HepG2 (cell line): ENCODE measurements at regions not wholly inside any gene's neighbourhood (a gene's known extent, or its start where the extent isn't known, plus 50 kb on each side); places are given as distances from the start of the nearest gene placed in this dataset.

ENCODE experiments used
- BRCA1 ChIP-seq: sonication (generic); formaldehyde crosslinking; IDR thresholded peaks from 2 replicates; pipeline ENCODE4 v1.4.0; 2020; ENCODE audit warnings: missing genetic modification reagents
- DMTF1 ChIP-seq: sonication (generic); formaldehyde crosslinking; IDR thresholded peaks from 2 replicates; pipeline ENCODE4 v1.4.0; 2020; ENCODE audit warnings: mild to moderate bottlenecking, missing genetic modification reagents
- ETV6 ChIP-seq: sonication (generic); formaldehyde crosslinking; conservative IDR thresholded peaks from 2 replicates; pipeline ENCODE4 v1.4.0; 2020; ENCODE audit warnings: missing genetic modification reagents
- FOXP1 ChIP-seq, 2 experiments: fragments of 450-650 bp in 1 of 2; IDR thresholded peaks; 2 replicates each; pipeline ENCODE4 v1.6.1; 2017 to 2018; ENCODE audit warnings: antibody characterized with exemption in 1 of 2
- FOXP4 ChIP-seq: sonication (generic); formaldehyde crosslinking; IDR thresholded peaks from 2 replicates; pipeline ENCODE4 v1.4.0; 2020; ENCODE audit warnings: missing genetic modification reagents
- HDAC6 ChIP-seq: fragments of 200-600 bp; sonication (generic); IDR thresholded peaks from 2 replicates; pipeline ENCODE4 v1.7.0; 2017; ENCODE audit warnings: mild to moderate bottlenecking, antibody characterized with exemption, low read length, low read depth
- JUNB ChIP-seq: sonication (generic); formaldehyde crosslinking; IDR thresholded peaks from 2 replicates; pipeline ENCODE4 v1.8.0; 2022; ENCODE audit warnings: missing genetic modification reagents, mild to moderate bottlenecking, borderline replicate concordance
- RXRA ChIP-seq: sonication (generic); formaldehyde crosslinking; IDR thresholded peaks from 2 replicates; pipeline ENCODE4 v1.5.1; 2020; ENCODE audit warnings: missing genetic modification reagents
- SP2 ChIP-seq: sonication (generic); formaldehyde crosslinking; IDR thresholded peaks from 2 replicates; pipeline ENCODE4 v1.5.1; 2020; ENCODE audit warnings: mild to moderate bottlenecking, missing genetic modification reagents
- TCF7 ChIP-seq: sonication (generic); IDR thresholded peaks from 2 replicates; pipeline ENCODE4 v1.6.1; 2016; ENCODE audit warnings: antibody characterized with exemption, low read depth
- THYN1 ChIP-seq: sonication (generic); formaldehyde crosslinking; IDR thresholded peaks from 2 replicates; pipeline ENCODE4 v1.8.1; 2023; ENCODE audit warnings: low read depth, mild to moderate bottlenecking, moderate library complexity, missing genetic modification reagents, borderline replicate concordance
- U2AF1 ChIP-seq: fragments of 200-400 bp; formaldehyde crosslinking; optimal IDR thresholded peaks from 2 replicates; pipeline ENCODE3; 2017; ENCODE audit warnings: mild to moderate bottlenecking, low read depth, low read length
- ZHX2 ChIP-seq, 2 experiments: sonication (generic) in 1 of 2; formaldehyde crosslinking in 1 of 2; IDR thresholded peaks; 2 replicates each; pipeline versions ENCODE4 v1.6.1 to v1.9.0; 2014 to 2022; ENCODE audit warnings: antibody characterized with exemption in 1 of 2, borderline replicate concordance in 1 of 2, inconsistent platforms in 1 of 2, low read depth in 1 of 2, missing genetic modification reagents in 1 of 2
- ZMYM4 ChIP-seq: sonication (generic); formaldehyde crosslinking; IDR thresholded peaks from 2 replicates; pipeline ENCODE4 v1.8.1; 2023; ENCODE audit warnings: mild to moderate bottlenecking, missing genetic modification reagents
- ZNF547 ChIP-seq: sonication (generic); formaldehyde crosslinking; IDR thresholded peaks from 2 replicates; pipeline ENCODE4 v1.5.1; 2020; ENCODE audit warnings: mild to moderate bottlenecking, missing genetic modification reagents
- ZNF782 ChIP-seq: sonication (generic); formaldehyde crosslinking; IDR thresholded peaks from 2 replicates; pipeline ENCODE4 v1.4.0; 2020; ENCODE audit warnings: missing genetic modification reagents, mild to moderate bottlenecking, borderline replicate concordance
- TF ChIP-seq, protein P1 (sequence below): IDR thresholded peaks from 2 replicates; pipeline ENCODE4 v1.6.1; 2016; ENCODE audit warnings: low read depth, borderline replicate concordance
- TF ChIP-seq, protein P2 (sequence below): sonication (generic); formaldehyde crosslinking; IDR thresholded peaks from 2 replicates; pipeline ENCODE4 v1.8.0; 2022; ENCODE audit warnings: mild to moderate bottlenecking, missing genetic modification reagents, moderate library complexity

DNA sequence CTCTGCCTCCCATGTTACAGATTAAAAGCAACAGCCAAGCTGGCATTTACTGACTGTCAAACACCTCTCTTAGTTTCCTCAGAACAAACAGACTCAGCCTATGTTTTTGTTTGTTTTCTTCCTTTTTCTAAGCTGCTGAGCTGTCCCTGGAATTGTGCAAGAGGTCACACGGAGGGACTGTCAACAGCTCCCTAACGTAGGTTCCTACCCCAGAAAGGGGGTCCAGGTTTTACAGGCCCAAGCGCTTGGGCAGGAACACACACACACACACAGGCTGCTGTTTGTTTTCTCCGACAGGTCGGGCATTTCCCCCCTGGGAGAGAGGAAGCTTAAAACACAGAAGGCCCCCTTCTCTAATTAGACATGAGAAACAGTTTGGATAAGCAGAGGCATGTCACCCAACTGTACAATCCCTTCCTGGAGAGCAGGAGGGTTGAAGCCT, 739.6 kb upstream of the TBX3 start (continued):
- TF ChIP-seq ZHX2 (IDR thresholded peaks at IDR 0.05; ENCODE audit: low read depth) (peak; percentile 67; the same call in 1 of the 2 replicates), ZHX2 (CRISPR knock-in tag; IDR thresholded peaks at IDR 0.05; ENCODE audit: borderline replicate concordance) (peak; percentile 64; the same call in 1 of the 2 replicates), HDAC6 (no peak), ZNF547 (CRISPR knock-in tag) (peak; percentile 50; the same call in 1 of the 2 replicates), U2AF1 (peak; percentile 65), DMTF1 (CRISPR knock-in tag) (no peak), THYN1 (CRISPR knock-in tag) (no peak), ZMYM4 (CRISPR knock-in tag) (peak; percentile 93), ETV6 (peak; percentile 90; the same call in 1 of the 2 replicates), SP2 (CRISPR knock-in tag) (no peak), TCF7 (peak; percentile 94), FOXP4 (CRISPR knock-in tag) (peak; percentile 100), RXRA (CRISPR knock-in tag) (peak; percentile 98), FOXP1 (IDR thresholded peaks at IDR 0.05) (peak; percentile 86), FOXP1 (CRISPR knock-in tag; IDR thresholded peaks at IDR 0.05) (peak; percentile 100), JUNB (CRISPR knock-in tag) (peak; percentile 88; the same call in 1 of the 2 replicates), BRCA1 (CRISPR knock-in tag) (0 out of 2 replicates have a peak, but pooled peaks have one; percentile 35), ZNF782 (no peak; the same call in 1 of the 2 replicates)
- TF ChIP-seq, protein P1, sequence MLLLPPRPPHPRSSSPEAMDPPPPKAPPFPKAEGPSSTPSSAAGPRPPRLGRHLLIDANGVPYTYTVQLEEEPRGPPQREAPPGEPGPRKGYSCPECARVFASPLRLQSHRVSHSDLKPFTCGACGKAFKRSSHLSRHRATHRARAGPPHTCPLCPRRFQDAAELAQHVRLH = peak; percentile 94
- TF ChIP-seq, protein P2, sequence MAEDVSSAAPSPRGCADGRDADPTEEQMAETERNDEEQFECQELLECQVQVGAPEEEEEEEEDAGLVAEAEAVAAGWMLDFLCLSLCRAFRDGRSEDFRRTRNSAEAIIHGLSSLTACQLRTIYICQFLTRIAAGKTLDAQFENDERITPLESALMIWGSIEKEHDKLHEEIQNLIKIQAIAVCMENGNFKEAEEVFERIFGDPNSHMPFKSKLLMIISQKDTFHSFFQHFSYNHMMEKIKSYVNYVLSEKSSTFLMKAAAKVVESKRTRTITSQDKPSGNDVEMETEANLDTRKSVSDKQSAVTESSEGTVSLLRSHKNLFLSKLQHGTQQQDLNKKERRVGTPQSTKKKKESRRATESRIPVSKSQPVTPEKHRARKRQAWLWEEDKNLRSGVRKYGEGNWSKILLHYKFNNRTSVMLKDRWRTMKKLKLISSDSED = no peak
